ENCODE measurements at regions not wholly inside any gene's neighbourhood (a gene's known extent, or its start where the extent isn't known, plus 50 kb on each side); places are given as distances from the start of the nearest gene placed in this dataset.

- TF ChIP-seq NR1H2 (CRISPR knock-in tag; IDR thresholded peaks at IDR 0.05; ENCODE audit: borderline replicate concordance, low read depth) (no peak), ZZZ3 (CRISPR knock-in tag; IDR thresholded peaks at IDR 0.05; ENCODE audit: borderline replicate concordance) (no peak), TAF1 (CRISPR knock-in tag; IDR thresholded peaks at IDR 0.05) (no peak)
Measured at GRCh38 chrX:34880656-34881055, 61.9 kb upstream of the FAM47B start.

Data from HepG2 (cell line).